GM12891 (cell line): ENCODE measurements at regions not wholly inside any gene's neighbourhood (a gene's known extent, or its start where the extent isn't known, plus 50 kb on each side); places are given as distances from the start of the nearest gene placed in this dataset.

Experiments
- PAX5 ChIP-seq: IDR thresholded peaks from 2 replicates; pipeline ENCODE4 v1.6.1; 2011; ENCODE audit warnings: low read length, moderate library complexity, mild to moderate bottlenecking; ENCODE audit not compliant: insufficient read depth, severe bottlenecking
- POLR2A ChIP-seq: IDR thresholded peaks from 2 replicates; pipeline ENCODE4 v1.6.1; 2011; ENCODE audit warnings: low read depth, low read length, control low read depth
- POLR2AphosphoS5 ChIP-seq: IDR thresholded peaks from 2 replicates; pipeline ENCODE4 v1.6.1; 2011; ENCODE audit warnings: low read depth, low read length, control low read depth
- POU2F2 ChIP-seq: IDR thresholded peaks from 2 replicates; pipeline ENCODE4 v1.6.1; 2011; ENCODE audit warnings: low read depth, mild to moderate bottlenecking, control low read depth, low read length, moderate library complexity
- TAF1 ChIP-seq: IDR thresholded peaks from 2 replicates; pipeline ENCODE4 v1.6.1; 2011; ENCODE audit warnings: low read depth, low read length, control low read depth

DNA sequence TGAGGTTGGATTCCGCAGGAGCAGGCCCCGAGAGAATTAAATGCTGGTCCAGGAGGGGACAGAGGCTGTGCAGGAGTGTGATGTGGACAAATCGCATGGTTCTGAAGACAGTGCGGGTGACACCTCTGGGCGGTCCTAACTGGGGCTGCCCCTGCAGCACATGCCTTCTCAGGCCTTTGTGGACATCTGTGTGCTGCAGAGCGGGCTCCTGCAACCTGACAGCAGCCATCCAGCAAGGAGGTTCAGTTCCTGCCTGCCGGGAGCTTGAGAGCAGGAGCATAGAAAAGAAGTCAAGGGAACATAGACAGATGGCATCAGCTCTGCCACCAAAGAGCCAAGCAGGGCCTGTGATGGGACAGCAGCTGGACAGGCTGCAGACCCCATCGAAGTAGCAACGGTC, 135.9 kb upstream of the PPP2R2D start:
- TF ChIP-seq POLR2AphosphoS5 (no peak), POLR2A (no peak), PAX5 (no peak), TAF1 (no peak), POU2F2 (no peak)
